ENCODE measurements at regions not wholly inside any gene's neighbourhood (a gene's known extent, or its start where the extent isn't known, plus 50 kb on each side); places are given as distances from the start of the nearest gene placed in this dataset.
A peak's percentile ranks its signal among the peaks of the same experiment; 100 is the strongest.
"Not testable (repeated sequence)": the region's sequence is repeated elsewhere in the genome, so short reads cannot be mapped to it uniquely, and the experiment has no call there.

- H3K36me3 ChIP-seq (ENCODE audit: control insufficient read depth in 3 of 3, insufficient read depth in 2 of 3, low read depth in 1 of 3, low read length in 3 of 3): no peaks in the 10 kb centered on the region
- FAIRE-seq (no peak), DNase-seq (peak in 1 of 2 donors; percentile 50)
- H3K27ac ChIP-seq (ENCODE audit: low read depth in 1 of 3, low read length in 2 of 3): peak overlapping the region in 2 of 3 donors; percentile 74 to 80
- peaks cover 0 to 33% (median 5%) of the 10 kb centered on the region in 3 donors for H3K4me1 ChIP-seq (ENCODE audit: control insufficient read depth in 3 of 3, insufficient read depth in 2 of 3, low read depth in 1 of 3, low read length in 2 of 3)
- WGBS, 3 donors: 55 to 70% (median 63%) methylated on average over 1 of the region's 1 CpG
- H3K27me3 ChIP-seq (ENCODE audit: control insufficient read depth in 3 of 3, insufficient read depth in 3 of 3, low read length in 3 of 3): no peaks in the 10 kb centered on the region
- H3K4me3 ChIP-seq (ENCODE audit: low read depth in 1 of 3, low read length in 3 of 3): no peak overlapping the region
- no peaks in the 10 kb centered on the region for H3K9me3 ChIP-seq (ENCODE audit: control insufficient read depth in 2 of 2, insufficient read depth in 1 of 2, low read depth in 1 of 2, low read length in 1 of 2)
Observed at GRCh38 chr2:147424766-147425165, 420.1 kb upstream of the ACVR2A start.

GRCh38 chr2:147420947-147421675 lies 423.7 kb upstream of the ACVR2A start:
- Histone ChIP-seq H3K4me1 (ENCODE audit: control insufficient read depth in 3 of 3, insufficient read depth in 2 of 3, low read depth in 1 of 3, low read length in 2 of 3) (peaks cover 0 to 21% (median 0%) of the 10 kb centered on the region in 3 donors), H3K27me3 (ENCODE audit: control insufficient read depth in 3 of 3, insufficient read depth in 3 of 3, low read length in 3 of 3) (no peaks in the 10 kb centered on the region), H3K4me3 (ENCODE audit: low read depth in 1 of 3, low read length in 3 of 3) (no peak overlapping the region), H3K27ac (ENCODE audit: low read depth in 1 of 3, low read length in 2 of 3) (no peak overlapping the region), H3K36me3 (ENCODE audit: control insufficient read depth in 3 of 3, insufficient read depth in 2 of 3, low read depth in 1 of 3, low read length in 3 of 3) (no peaks in the 10 kb centered on the region), H3K9me3 (ENCODE audit: control insufficient read depth in 2 of 2, insufficient read depth in 1 of 2, low read depth in 1 of 2, low read length in 1 of 2) (no peaks in the 10 kb centered on the region)
- DNase-seq (no peak), FAIRE-seq (no peak)
- 74 to 85% (median 81%) methylated on average over 1 of the region's 1 CpG for WGBS, 3 donors

DNA sequence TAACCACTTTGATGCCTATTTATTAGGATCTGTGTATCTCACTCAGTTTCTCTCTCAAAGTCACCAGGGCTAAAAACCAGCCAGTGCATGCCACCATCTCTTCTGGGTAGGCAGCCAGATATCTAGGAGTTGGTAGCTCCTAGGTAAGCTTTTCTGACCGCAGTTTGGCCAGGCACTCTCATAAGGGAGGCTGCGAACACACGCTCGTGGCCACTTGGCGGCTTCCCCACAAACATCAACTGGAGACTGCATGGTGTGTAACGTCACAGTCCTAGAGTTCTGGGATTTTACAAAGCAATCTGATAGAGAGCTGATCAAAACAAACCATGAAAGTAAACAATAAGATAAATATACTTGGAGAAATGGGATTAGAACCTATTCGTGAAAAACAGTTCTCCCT lies 424.3 kb upstream of the ACVR2A start:
- FAIRE-seq: no peak
- Histone ChIP-seq H3K27me3 (ENCODE audit: control insufficient read depth in 3 of 3, insufficient read depth in 3 of 3, low read length in 3 of 3) (no peaks in the 10 kb centered on the region), H3K27ac (ENCODE audit: low read depth in 1 of 3, low read length in 2 of 3) (no peak overlapping the region), H3K4me3 (ENCODE audit: low read depth in 1 of 3, low read length in 3 of 3) (no peak overlapping the region), H3K36me3 (ENCODE audit: control insufficient read depth in 3 of 3, insufficient read depth in 2 of 3, low read depth in 1 of 3, low read length in 3 of 3) (no peaks in the 10 kb centered on the region), H3K9me3 (ENCODE audit: control insufficient read depth in 2 of 2, insufficient read depth in 1 of 2, low read depth in 1 of 2, low read length in 1 of 2) (no peaks in the 10 kb centered on the region), H3K4me1 (ENCODE audit: control insufficient read depth in 3 of 3, insufficient read depth in 2 of 3, low read depth in 1 of 3, low read length in 2 of 3) (peaks cover 0 to 16% (median 0%) of the 10 kb centered on the region in 3 donors)
- WGBS, 3 donors: 78 to 92% (median 87%) methylated on average over 7 of the region's 7 CpGs
- DNase-seq: no peak

DNA sequence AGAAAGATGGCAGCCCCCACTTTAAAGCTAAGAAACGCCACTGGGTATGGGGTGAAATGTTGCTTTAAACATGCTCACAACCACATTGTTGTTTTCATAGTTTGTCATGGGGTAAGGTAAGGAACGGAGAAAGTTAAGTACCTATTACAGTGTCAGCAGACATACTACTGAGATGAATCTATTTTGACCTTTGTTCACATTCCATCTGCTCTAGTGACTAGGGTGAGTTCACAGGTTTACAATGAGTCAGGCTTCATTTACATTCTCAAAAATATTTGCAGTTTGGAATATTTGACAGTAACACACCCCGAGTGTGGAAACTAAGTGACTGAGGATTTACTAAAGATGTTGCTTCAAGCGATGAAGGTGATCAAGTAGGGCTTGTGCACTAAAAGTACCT lies 428.7 kb upstream of the ACVR2A start:
- WGBS, 3 donors: 44 to 66% (median 59%) methylated on average over 4 of the region's 4 CpGs

DNA sequence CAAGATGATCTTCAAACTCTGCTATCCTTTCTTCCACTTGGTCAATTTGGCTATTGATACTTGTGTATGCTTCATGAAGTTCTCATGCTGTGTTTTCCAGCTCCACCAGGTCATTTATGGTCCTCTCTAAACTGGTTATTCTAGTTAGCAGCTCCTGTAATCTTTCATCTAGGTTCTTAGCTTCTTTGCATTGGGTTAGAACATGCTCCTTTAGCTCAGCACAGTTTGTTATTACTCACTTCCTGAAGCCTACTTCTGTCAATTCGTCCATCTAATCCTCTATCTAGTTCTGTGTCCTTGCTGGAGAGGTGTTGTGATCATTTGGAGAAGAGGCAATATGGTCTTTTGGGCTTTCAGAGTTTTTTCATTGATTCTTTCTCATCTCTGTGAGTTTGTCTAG lies 430.2 kb upstream of the ACVR2A start:
- WGBS, 3 donors: 50 to 69% (median 65%) methylated on average over 1 of the region's 1 CpG
- not testable (repeated sequence) for DNase-seq; H3K9me3 ChIP-seq (ENCODE audit: control insufficient read depth in 2 of 2, insufficient read depth in 1 of 2, low read depth in 1 of 2, low read length in 1 of 2); H3K4me3 ChIP-seq (ENCODE audit: low read depth in 1 of 3, low read length in 3 of 3); FAIRE-seq; H3K27me3 ChIP-seq (ENCODE audit: control insufficient read depth in 3 of 3, insufficient read depth in 3 of 3, low read length in 3 of 3); H3K4me1 ChIP-seq (ENCODE audit: control insufficient read depth in 3 of 3, insufficient read depth in 2 of 3, low read depth in 1 of 3, low read length in 2 of 3); H3K36me3 ChIP-seq (ENCODE audit: control insufficient read depth in 3 of 3, insufficient read depth in 2 of 3, low read depth in 1 of 3, low read length in 3 of 3); H3K27ac ChIP-seq (ENCODE audit: low read depth in 1 of 3, low read length in 2 of 3)

More for the DNA sequence above, 428.7 kb upstream of the ACVR2A start:
- FAIRE-seq: no peak
- Histone ChIP-seq H3K27me3 (ENCODE audit: control insufficient read depth in 3 of 3, insufficient read depth in 3 of 3, low read length in 3 of 3) (no peaks in the 10 kb centered on the region), H3K4me3 (ENCODE audit: low read depth in 1 of 3, low read length in 3 of 3) (no peak overlapping the region), H3K9me3 (ENCODE audit: control insufficient read depth in 2 of 2, insufficient read depth in 1 of 2, low read depth in 1 of 2, low read length in 1 of 2) (no peaks in the 10 kb centered on the region), H3K36me3 (ENCODE audit: control insufficient read depth in 3 of 3, insufficient read depth in 2 of 3, low read depth in 1 of 3, low read length in 3 of 3) (no peaks in the 10 kb centered on the region), H3K27ac (ENCODE audit: low read depth in 1 of 3, low read length in 2 of 3) (peak overlapping the region in 1 of 3 donors; percentile 34), H3K4me1 (ENCODE audit: control insufficient read depth in 3 of 3, insufficient read depth in 2 of 3, low read depth in 1 of 3, low read length in 2 of 3) (peaks cover 0 to 7% (median 0%) of the 10 kb centered on the region in 3 donors)
- peak; percentile 72 to 86 for DNase-seq

DNA sequence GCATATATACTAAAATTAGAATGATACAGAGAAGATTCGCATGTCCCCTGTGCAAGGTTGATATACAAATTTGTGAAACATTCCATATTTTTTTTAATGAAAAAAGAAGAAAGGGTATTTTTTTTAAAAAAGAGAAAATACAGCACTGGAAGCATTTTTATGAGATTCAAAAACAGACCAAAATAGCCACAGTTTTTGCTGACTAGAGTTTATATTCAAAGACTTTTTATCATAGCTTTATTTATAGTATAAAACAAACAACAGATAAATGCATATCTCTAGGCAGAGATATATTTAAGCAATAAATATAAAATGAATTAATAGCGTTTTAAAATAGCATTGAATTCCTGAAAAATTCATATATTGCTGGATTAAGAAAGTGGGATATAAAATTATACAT lies 436.5 kb upstream of the ACVR2A start:
- H3K27me3 ChIP-seq (ENCODE audit: control insufficient read depth in 3 of 3, insufficient read depth in 3 of 3, low read length in 3 of 3): no peaks in the 10 kb centered on the region

GRCh38 chr2:147405651-147406050 lies 439.2 kb upstream of the ACVR2A start:
- WGBS, 3 donors: 3 to 16% (median 6%) methylated on average over 1 of the region's 1 CpG
- no peak overlapping the region for H3K27ac ChIP-seq (ENCODE audit: low read depth in 1 of 3, low read length in 2 of 3)
- DNase-seq: peak in 1 of 2 donors; percentile 52
- peak; percentile 53 for FAIRE-seq
- no peaks in the 10 kb centered on the region for H3K9me3 ChIP-seq (ENCODE audit: control insufficient read depth in 2 of 2, insufficient read depth in 1 of 2, low read depth in 1 of 2, low read length in 1 of 2)
- no peaks in the 10 kb centered on the region for H3K27me3 ChIP-seq (ENCODE audit: control insufficient read depth in 3 of 3, insufficient read depth in 3 of 3, low read length in 3 of 3)
- no peak overlapping the region for H3K4me3 ChIP-seq (ENCODE audit: low read depth in 1 of 3, low read length in 3 of 3)
- no peaks in the 10 kb centered on the region for H3K36me3 ChIP-seq (ENCODE audit: control insufficient read depth in 3 of 3, insufficient read depth in 2 of 3, low read depth in 1 of 3, low read length in 3 of 3)
- no peaks in the 10 kb centered on the region for H3K4me1 ChIP-seq (ENCODE audit: control insufficient read depth in 3 of 3, insufficient read depth in 2 of 3, low read depth in 1 of 3, low read length in 2 of 3)

More for the DNA sequence above, 436.5 kb upstream of the ACVR2A start:
- Histone ChIP-seq H3K4me3 (ENCODE audit: low read depth in 1 of 3, low read length in 3 of 3) (no peak overlapping the region), H3K9me3 (ENCODE audit: control insufficient read depth in 2 of 2, insufficient read depth in 1 of 2, low read depth in 1 of 2, low read length in 1 of 2) (no peaks in the 10 kb centered on the region), H3K27ac (ENCODE audit: low read depth in 1 of 3, low read length in 2 of 3) (no peak overlapping the region), H3K36me3 (ENCODE audit: control insufficient read depth in 3 of 3, insufficient read depth in 2 of 3, low read depth in 1 of 3, low read length in 3 of 3) (no peaks in the 10 kb centered on the region), H3K4me1 (ENCODE audit: control insufficient read depth in 3 of 3, insufficient read depth in 2 of 3, low read depth in 1 of 3, low read length in 2 of 3) (no peaks in the 10 kb centered on the region)
- FAIRE-seq (no peak), DNase-seq (no peak)
- WGBS, 3 donors: 67 to 82% (median 73%) methylated on average over 2 of the region's 2 CpGs

DNA sequence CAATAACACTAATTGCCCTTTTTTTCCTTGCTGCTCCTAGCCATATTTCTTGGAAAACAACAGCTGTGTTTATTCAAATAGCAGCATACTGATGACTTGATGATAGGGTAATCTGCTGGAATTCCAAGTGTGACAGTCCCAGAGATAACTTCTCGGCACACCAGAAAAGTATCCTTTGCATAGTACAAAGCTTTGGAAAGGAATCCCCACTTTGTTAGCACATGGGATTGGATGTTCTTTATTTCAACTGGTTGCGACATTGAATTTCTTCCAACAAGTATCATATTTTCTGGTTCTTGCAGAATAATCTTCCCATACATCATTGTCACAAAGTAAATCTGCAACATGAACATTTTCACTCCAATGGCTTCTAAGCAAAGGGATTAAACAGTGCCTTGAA lies 445.8 kb upstream of the ACVR2A start:
- no peaks in the 10 kb centered on the region for H3K27me3 ChIP-seq (ENCODE audit: control insufficient read depth in 3 of 3, insufficient read depth in 3 of 3, low read length in 3 of 3)
- no peak overlapping the region for H3K4me3 ChIP-seq (ENCODE audit: low read depth in 1 of 3, low read length in 3 of 3)
- H3K4me1 ChIP-seq (ENCODE audit: control insufficient read depth in 3 of 3, insufficient read depth in 2 of 3, low read depth in 1 of 3, low read length in 2 of 3): no peaks in the 10 kb centered on the region
- WGBS, 3 donors: 73 to 83% (median 78%) methylated on average over 2 of the region's 2 CpGs
- no peak overlapping the region for H3K27ac ChIP-seq (ENCODE audit: low read depth in 1 of 3, low read length in 2 of 3)
- DNase-seq (no peak), FAIRE-seq (no peak)
- H3K36me3 ChIP-seq (ENCODE audit: control insufficient read depth in 3 of 3, insufficient read depth in 2 of 3, low read depth in 1 of 3, low read length in 3 of 3): no peaks in the 10 kb centered on the region
- no peaks in the 10 kb centered on the region for H3K9me3 ChIP-seq (ENCODE audit: control insufficient read depth in 2 of 2, insufficient read depth in 1 of 2, low read depth in 1 of 2, low read length in 1 of 2)

DNA sequence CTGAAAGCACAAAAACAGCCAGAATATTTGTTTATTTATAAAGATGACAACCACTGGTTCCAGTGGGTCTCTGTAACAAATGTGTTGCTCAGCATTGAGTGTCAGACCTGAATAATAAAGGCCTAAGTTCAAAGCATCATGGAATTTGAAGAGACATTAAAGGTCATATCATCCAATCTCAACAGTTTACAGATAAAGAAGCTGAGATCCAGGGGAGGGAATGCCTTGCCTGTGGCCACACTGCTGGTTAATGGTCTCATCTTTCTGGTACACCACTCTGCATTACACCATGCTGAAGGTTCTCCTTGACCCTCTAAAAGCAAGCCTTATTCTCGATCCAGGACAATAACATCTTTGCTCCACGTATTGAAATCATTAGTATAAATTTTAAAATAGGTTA lies 446.5 kb upstream of the ACVR2A start:
- no peaks in the 10 kb centered on the region for H3K4me1 ChIP-seq (ENCODE audit: control insufficient read depth in 3 of 3, insufficient read depth in 2 of 3, low read depth in 1 of 3, low read length in 2 of 3)

More for the DNA sequence above, 446.5 kb upstream of the ACVR2A start:
- Histone ChIP-seq H3K36me3 (ENCODE audit: control insufficient read depth in 3 of 3, insufficient read depth in 2 of 3, low read depth in 1 of 3, low read length in 3 of 3) (no peaks in the 10 kb centered on the region), H3K9me3 (ENCODE audit: control insufficient read depth in 2 of 2, insufficient read depth in 1 of 2, low read depth in 1 of 2, low read length in 1 of 2) (no peaks in the 10 kb centered on the region), H3K27ac (ENCODE audit: low read depth in 1 of 3, low read length in 2 of 3) (no peak overlapping the region), H3K27me3 (ENCODE audit: control insufficient read depth in 3 of 3, insufficient read depth in 3 of 3, low read length in 3 of 3) (no peaks in the 10 kb centered on the region), H3K4me3 (ENCODE audit: low read depth in 1 of 3, low read length in 3 of 3) (no peak overlapping the region)
- 70 to 86% (median 84%) methylated on average over 2 of the region's 2 CpGs for WGBS, 3 donors
- DNase-seq (no peak), FAIRE-seq (no peak)
